ENCODE measurements at regions not wholly inside any gene's neighbourhood (a gene's known extent, or its start where the extent isn't known, plus 50 kb on each side); places are given as distances from the start of the nearest gene placed in this dataset.
"Not testable (repeated sequence)": the region's sequence is repeated elsewhere in the genome, so short reads cannot be mapped to it uniquely, and the experiment has no call there.

DNA sequence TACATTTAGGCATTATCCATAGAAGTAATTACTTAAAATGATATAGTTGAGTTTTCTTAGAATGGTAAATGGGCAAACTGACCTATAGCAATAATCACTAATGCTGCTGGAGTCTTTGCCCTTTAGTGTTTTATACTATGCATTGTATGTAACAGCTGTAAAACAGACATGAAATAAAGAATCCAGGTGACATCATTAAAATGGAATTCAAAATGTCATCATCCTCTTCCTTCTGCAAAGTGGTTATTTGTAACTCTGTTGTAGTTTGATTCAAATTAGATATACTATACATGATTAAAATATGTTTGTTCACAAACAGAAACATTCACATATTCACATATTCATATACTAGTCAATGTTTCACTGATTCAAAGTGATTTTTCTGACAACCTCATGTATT, 598.8 kb downstream of the SLC16A7 start:
- DNase-seq (ENCODE audit: low read depth in 2 of 2): no peak

- no peak for DNase-seq (ENCODE audit: low read depth in 2 of 2)
These were observed 599.7 kb downstream of the SLC16A7 start for GRCh38 chr12:60195483-60195882.

DNA sequence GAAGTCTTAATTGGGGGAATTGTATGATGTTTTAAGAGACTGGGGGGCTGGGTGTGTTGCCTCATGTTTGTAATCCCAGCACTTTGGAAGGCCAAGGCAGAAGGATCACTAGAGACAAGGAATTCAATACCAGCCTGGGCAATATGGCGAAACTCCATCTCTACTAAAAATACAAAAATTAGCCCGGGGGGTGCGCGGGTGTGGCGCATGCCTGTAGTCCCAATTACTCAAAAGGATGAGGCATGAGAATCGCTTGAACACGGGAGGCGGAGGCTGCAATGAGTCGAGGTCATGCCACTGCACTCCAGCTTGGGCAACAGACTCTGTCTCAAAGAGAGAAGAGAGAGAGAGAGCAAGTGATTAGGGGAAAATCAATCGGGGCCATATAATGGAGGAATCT, 600.5 kb downstream of the SLC16A7 start:
- DNase-seq (ENCODE audit: low read depth in 2 of 2): no peak

DNA sequence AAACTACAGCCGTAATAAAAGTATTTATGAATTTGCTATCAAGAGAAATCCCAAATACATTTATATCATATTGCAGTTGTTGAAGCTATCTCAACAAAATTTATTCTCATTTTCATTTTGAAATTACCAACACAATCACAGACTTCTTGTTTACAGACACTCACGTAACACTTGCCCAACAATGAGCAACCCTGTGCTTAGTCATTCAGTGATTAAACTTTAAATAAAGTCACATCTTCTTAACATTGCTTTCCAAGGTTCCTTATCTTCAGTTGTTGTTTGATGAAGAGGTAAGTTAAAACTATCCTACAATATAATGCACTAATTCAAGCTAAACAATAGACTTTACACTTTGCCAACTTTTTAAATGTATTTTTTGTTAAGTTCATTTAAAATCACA, 601.8 kb downstream of the SLC16A7 start:
- DNase-seq (ENCODE audit: low read depth in 2 of 2): no peak

DNA sequence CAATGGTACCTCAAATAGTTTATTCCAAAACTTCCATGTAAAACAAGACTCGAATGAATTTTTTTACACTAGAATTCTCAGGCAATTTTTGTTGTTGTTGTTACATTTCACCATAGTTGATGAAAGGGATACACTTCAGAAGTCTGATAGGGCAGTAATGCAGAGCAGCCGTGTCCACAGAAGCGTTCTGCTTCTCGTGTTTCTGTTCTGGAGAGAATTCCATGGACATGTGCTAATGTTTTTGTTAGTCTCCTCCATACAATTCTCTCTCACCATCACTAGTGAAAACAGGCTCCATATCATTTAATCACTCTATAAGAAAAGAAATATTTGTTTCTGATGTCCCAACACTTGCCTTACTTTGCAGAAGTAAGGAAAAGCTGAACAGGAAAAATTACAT, 606.1 kb downstream of the SLC16A7 start:
- DNase-seq (ENCODE audit: low read depth in 2 of 2): no peak

GRCh38 chr12:60205500-60205899, 609.7 kb downstream of the SLC16A7 start:
- no peak for DNase-seq (ENCODE audit: low read depth in 2 of 2)

- DNase-seq (ENCODE audit: low read depth in 2 of 2): no peak
These were observed 613.7 kb downstream of the SLC16A7 start for GRCh38 chr12:60209521-60209920.

GRCh38 chr12:60209933-60210332, 614.1 kb downstream of the SLC16A7 start:
- no peak for DNase-seq (ENCODE audit: low read depth in 2 of 2)

DNA sequence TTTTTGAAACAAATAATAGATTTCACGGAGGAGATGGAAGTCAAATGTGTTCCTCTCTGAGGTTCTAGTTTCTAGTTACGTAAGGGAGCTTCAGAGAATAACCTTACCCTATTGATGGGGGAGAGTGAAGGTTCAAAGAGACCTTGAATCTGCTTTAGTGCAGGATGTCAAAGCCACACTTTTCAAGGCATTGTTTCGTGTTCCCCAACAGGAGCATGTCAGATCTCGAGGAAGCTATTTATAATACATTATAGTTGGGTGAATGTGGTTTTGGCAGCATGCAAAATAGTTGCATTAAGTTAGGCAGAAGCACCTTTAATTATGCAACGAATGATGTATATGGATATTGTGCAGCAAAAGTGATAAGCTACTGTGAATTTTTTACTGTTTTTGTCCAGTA, 614.9 kb downstream of the SLC16A7 start:
- no peak for DNase-seq (ENCODE audit: low read depth in 2 of 2)

DNA sequence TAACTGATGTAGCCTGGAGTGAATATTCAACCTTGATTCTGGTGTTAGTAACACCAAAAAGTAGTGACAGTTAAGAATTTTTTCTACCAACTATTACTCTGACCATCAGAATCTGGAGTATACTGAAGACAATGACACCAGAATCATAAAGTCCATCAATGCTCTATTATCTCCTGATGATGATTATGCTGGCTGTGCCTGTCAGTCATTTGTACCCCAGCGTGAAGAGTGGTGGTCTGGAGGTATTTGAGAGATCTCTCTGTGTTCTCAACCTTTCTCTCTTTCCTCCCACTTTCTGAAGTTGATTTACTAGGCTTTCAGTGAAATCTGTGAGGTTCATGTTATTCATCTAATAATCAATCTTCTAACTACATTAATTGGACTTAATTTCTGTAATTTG, 615.4 kb downstream of the SLC16A7 start:
- DNase-seq (ENCODE audit: low read depth in 2 of 2): no peak

DNA sequence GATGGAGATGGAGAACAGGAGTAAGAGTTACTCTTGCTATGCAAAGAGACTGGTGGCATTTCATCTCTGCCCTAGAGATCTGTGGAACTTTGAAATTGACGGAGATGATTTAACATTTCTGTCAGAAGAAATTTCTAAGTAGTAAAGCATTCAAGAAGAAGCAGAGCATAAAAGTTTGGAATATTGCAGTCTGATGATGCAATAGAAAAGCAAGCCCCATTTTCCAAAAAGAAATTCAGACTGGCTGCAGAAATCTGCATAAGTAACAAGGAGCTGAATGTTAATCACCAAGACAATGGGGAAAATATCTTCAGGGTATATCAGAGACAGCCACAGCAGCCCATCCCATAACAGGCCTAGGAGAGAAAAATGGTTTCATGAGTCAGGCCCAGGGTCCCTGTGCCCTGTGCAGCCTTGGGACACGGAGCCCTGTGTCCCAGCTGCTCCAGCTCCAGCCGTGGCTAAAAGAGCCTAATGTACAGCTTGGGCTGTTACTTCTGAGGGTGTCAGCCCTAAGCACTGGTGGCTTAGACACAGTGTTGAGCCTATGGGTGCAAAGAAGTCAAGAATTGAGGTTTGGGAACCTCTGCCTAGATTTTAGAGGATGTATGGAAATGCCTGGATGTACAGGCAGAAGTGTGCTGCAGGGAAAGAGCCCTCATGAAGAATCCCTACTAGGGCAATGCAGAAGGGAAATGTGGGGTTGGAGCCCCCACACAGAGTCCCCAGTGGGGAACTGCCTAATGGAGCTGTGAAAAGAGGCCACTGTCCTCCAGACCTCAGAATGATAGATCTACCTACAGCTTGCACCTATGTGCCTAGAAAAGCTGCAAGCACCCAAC, 616.6 kb downstream of the SLC16A7 start:
- no peak for DNase-seq (ENCODE audit: low read depth in 2 of 2)

DNA sequence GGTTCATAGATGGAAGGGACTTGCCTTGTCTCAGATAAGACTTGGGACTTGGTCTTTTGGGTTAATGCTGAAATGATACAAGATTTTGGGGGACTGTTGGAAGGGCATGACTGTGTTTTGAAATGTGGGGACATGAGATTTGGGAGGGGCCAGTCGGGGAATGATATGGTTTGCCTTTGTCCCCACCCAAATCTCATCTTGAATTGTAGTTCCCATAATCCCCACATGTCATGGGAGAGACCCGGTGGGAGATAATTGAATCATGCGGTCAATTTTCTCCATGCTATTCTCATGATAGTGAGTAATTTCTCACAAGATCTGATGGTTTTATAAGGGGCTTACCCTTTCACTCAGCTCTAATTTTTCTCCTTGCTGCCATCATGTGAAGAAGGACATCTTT, 617.4 kb downstream of the SLC16A7 start:
- not testable (repeated sequence) for DNase-seq (ENCODE audit: low read depth in 2 of 2)

DNA sequence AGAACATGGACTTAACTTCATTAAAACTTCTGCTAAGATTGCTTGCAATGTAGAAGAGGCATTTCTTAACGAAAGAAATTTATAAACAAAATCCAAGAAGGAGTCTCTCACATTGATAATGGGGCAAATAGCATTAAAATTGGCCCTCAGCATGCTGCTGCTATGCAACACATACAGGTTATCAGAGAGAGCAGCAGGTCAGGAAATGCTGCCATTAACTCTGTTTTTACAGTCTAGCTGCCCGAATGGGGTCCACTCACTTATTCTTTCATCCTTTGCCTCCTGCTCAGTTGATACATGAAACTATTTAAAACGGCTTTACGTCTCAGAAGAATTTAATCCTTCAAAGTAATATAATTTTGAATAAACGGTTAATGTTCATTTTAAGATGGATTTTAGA, 620.4 kb downstream of the SLC16A7 start:
- no peak for DNase-seq (ENCODE audit: low read depth in 2 of 2)

- DNase-seq (ENCODE audit: low read depth in 2 of 2): no peak
These were observed 627.4 kb downstream of the SLC16A7 start for GRCh38 chr12:60223242-60223641.

DNA sequence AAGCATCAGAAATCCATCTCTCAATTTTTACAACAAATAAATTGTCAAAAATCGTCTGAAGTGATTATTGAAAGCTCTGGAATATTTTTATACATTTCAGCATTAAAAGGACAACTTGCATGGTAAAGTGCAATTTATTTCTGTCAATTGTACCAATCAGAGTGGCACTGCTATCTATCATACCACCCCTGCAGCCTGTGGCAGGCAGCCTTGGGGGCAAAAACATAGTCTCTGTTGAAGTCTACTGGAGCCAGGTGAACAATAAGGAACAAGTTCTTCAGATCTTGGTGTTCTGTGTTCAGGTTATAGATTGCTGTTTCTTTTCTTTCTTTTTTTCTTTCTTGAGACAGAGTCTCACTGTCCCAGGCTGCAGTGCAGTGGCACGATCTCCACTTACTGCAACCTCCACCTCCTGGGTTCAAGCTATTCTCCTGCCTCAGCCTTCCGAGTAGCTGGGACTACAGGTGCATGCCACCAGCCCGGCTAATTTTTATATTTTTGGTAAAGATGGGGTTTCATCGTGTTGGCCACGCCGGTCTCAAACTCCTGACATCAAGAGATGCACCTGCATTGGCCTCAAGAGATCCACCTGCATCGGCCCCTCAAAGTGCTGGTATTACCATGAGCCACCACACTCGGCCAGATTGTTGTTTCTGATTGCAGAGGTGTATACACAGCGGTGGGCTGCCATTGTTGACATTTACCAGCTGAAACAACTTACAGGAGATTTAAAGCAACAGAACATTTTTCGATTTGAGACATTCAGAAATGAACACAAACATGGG, 629.6 kb downstream of the SLC16A7 start:
- DNase-seq (ENCODE audit: low read depth in 2 of 2): no peak

- no peak for DNase-seq (ENCODE audit: low read depth in 2 of 2)
These were observed 632.1 kb downstream of the SLC16A7 start for GRCh38 chr12:60227916-60228315.

DNA sequence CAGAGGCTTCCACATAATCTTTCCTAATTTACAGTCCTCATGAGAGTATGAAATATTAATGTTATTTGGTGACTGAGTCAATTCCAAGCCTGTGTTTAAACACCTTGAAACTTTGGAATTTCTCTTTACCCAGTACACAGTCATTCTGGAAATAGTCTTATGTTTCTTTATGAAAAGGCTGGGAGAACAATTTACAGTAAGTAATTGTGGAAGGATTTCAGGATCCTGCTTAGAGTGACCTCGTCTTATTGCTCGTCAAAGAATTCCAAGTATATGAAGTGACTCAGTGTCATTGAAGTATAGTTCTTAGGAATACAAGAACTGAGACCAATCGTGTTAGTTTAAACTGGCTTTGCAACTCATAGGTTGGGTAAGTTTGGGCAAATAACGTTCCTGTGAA, 634.2 kb downstream of the SLC16A7 start:
- no peak for DNase-seq (ENCODE audit: low read depth in 2 of 2)

DNA sequence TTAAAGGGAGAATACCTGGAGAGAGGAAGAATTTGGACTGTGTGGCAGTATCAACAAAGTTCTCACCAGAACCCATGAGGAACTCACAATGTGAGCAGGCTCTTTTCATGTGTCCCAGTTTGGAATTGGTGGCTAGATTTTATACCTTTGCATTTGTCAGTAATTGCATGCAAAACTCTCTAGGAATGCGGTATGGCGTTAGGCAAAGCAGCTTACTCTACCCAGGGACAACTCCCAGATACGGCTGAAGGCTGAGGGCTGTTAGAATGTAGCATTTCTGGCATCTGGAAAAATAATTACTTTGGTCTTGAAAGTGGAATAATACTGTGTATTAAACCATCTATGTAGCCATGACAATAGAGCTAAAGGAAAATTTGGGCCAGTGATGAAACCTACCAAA, 635.5 kb downstream of the SLC16A7 start:
- DNase-seq (ENCODE audit: low read depth in 2 of 2): no peak

- no peak for DNase-seq (ENCODE audit: low read depth in 2 of 2)
These were observed 636.4 kb downstream of the SLC16A7 start for GRCh38 chr12:60231976-60232907.

DNA sequence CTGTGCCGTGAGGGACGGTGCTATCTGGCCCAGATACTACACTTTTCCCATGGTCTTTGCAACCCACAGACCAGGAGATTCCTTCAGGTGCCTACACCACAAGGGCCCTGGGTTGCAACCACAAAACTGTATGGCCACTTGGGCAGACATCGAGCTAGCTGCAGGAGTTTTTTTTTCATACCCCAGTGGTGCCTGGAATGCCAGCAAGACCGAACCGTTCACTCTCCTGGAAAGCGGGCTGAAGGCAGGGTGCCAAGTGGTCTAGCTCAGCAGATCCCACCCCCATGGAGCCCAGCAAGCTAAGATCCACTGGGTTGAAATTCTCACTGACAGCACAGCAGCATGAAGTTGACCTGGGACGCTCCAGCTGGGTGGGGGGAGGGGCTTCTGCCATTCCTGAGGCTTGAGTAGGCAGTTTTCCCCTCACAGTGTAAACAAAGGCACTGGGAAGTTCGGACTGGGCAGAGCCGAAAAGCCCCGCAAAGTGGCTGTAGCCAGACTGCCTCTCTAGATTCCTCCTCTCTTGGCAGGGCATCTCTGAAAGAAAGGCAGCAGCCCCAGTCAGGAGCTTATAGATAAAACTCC, 638.9 kb downstream of the SLC16A7 start:
- not testable (repeated sequence) for DNase-seq (ENCODE audit: low read depth in 2 of 2)

DNA sequence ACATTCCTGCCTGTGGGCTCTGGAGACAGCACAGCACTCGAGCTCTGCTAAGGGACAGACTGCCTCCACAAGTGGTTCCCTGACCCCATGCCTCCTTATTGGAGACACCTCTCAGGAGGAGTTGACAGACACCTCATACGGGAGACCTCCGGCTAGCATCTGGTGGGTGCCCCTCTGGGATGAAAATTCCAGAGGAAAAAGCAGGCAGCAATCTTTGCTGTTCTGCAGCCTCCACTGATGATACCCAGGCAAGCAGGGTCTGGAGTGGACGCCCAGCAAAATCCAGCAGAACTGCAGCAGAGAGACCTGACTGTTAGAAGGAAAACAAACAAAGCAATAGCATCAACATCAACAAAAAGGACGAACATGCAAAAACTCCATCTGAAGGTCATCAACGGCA, 639.4 kb downstream of the SLC16A7 start:
- DNase-seq (ENCODE audit: low read depth in 2 of 2): no peak

DNA sequence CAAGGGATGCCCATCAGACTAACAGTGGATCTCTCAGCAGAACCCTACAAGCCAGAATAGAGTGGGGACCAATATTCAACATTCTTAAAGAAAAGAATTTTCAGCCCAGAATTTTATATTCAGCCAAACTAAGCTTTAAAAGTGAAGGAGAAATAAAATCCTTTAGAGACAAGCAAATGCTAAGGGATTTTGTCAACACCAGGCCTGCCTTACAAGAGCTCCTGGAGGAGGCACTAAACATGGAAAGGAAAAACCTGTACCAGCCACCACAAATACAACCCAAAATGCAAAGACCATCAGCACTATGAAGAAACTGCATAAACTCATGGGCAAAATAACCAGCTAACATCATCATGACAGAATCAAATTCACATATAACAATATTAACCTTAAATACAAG, 640.6 kb downstream of the SLC16A7 start:
- not testable (repeated sequence) for DNase-seq (ENCODE audit: low read depth in 2 of 2)

Data from stimulated activated CD4-positive, alpha-beta T cell treated with anti-CD3 and anti-CD28 coated beads, Interleukin-1b, Interleukin-23, amount 100 ng/mL, for 1 hour (primary cell).